Mesodermal cell (in vitro differentiated cells): ENCODE measurements at regions not wholly inside any gene's neighbourhood (a gene's known extent, or its start where the extent isn't known, plus 50 kb on each side); places are given as distances from the start of the nearest gene placed in this dataset.

Source experiments
- H3K27ac ChIP-seq: 2 replicates; pipeline ENCODE4 v1.7.0; 2013; ENCODE audit warnings: mild to moderate bottlenecking, low read depth, low read length, moderate library complexity; ENCODE audit not compliant: severe bottlenecking
- H3K36me3 ChIP-seq: 2 replicates; pipeline ENCODE4 v1.7.1; 2013; ENCODE audit warnings: mild to moderate bottlenecking, low read length, moderate library complexity; ENCODE audit not compliant: control insufficient read depth, insufficient read depth
- H3K4me1 ChIP-seq: one replicate; pipeline ENCODE4 v1.7.1; 2013; ENCODE audit warnings: mild to moderate bottlenecking, low read length; ENCODE audit not compliant: insufficient read depth, control insufficient read depth, poor library complexity, severe bottlenecking
- H3K4me3 ChIP-seq: 2 replicates; pipeline ENCODE4 v1.7.0; 2013; ENCODE audit warnings: low read length, control low read depth, mild to moderate bottlenecking; ENCODE audit not compliant: insufficient read depth, poor library complexity, severe bottlenecking; ENCODE audit errors: extremely low read depth
- H3K9me3 ChIP-seq: 2 replicates; pipeline ENCODE4 v1.7.1; 2013; ENCODE audit warnings: mild to moderate bottlenecking, low read length, moderate library complexity; ENCODE audit not compliant: control insufficient read depth
- WGBS, 2 experiments: methylation state at CpG; one replicate each; pipeline ENCODE4 v1.1.5; 2013; ENCODE audit warnings: missing lambda C conversion rate in 2 of 2; ENCODE audit not compliant: insufficient coverage in 2 of 2; 5-methylcytosine and 5-hydroxymethylcytosine counted together

- 97 to 100% methylated on average over 2 to 4 of the region's 6 CpGs for WGBS, 2 experiments
- H3K9me3 ChIP-seq: no peaks in the 10 kb centered on the region
- H3K4me1 ChIP-seq: no peaks in the 10 kb centered on the region
- no peak overlapping the region for H3K4me3 ChIP-seq
- H3K36me3 ChIP-seq: no peaks in the 10 kb centered on the region
- H3K27ac ChIP-seq: no peak overlapping the region
Observed at GRCh38 chr7:41501006-41501405, 201.9 kb downstream of the INHBA start.

DNA sequence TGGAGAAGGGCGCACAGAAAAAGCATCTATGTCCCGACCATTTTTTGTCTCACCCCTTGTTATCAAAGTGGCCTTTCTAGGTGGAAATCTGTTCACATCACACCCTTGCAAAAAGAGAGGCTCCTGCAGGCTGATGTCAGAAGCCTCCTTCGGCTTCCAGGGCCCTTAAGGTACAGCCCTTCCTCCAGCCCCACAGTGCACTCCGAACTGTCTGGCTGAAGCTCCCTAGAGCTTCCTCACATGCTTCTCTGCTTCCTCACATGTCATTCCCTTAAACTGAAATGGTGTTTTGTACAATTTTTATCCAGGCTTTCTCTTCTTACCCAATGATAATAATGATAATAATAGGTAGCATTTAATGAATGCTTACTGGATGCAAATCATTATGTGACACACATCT, 210.3 kb downstream of the INHBA start:
- peaks cover 6% of the 10 kb centered on the region for H3K4me1 ChIP-seq
- WGBS, 2 experiments: 93 to 98% methylated on average over 4 of the region's 4 CpGs
- no peak overlapping the region for H3K4me3 ChIP-seq
- no peak overlapping the region for H3K27ac ChIP-seq
- no peaks in the 10 kb centered on the region for H3K9me3 ChIP-seq
- no peaks in the 10 kb centered on the region for H3K36me3 ChIP-seq

GRCh38 chr7:41491883-41492471, 210.9 kb downstream of the INHBA start:
- Histone ChIP-seq H3K27ac (no peak overlapping the region), H3K36me3 (no peaks in the 10 kb centered on the region), H3K4me3 (no peak overlapping the region), H3K9me3 (no peaks in the 10 kb centered on the region), H3K4me1 (peaks cover 6% of the 10 kb centered on the region)
- 92% methylated on average over 2 of the region's 3 CpGs; no CpG with 5 or more reads in 1 of the 2 experiments for WGBS, 2 experiments

DNA sequence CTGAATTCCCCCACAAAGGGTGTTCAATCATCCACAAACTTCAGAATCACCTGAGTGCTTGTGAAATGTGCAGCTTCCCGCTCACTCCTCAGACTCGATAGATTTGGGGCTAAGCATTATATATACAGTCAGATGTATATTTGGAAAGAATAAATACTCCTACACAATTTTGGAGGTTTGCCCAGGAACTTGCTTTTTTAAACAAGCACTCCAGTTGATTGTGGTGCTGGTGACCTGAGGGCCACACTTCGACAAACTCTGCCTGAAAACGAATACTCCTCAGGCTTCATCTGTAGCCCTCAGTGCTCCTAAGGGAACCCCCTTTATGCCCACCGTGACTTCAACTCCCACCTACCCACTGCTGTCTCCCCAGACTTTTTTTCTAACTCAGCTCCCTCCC, 211.6 kb downstream of the INHBA start:
- Histone ChIP-seq H3K9me3 (no peaks in the 10 kb centered on the region), H3K27ac (no peak overlapping the region), H3K36me3 (no peaks in the 10 kb centered on the region), H3K4me3 (no peak overlapping the region), H3K4me1 (peaks cover 6% of the 10 kb centered on the region)
- WGBS, 2 experiments: 87 to 91% methylated on average over 3 of the region's 5 CpGs

DNA sequence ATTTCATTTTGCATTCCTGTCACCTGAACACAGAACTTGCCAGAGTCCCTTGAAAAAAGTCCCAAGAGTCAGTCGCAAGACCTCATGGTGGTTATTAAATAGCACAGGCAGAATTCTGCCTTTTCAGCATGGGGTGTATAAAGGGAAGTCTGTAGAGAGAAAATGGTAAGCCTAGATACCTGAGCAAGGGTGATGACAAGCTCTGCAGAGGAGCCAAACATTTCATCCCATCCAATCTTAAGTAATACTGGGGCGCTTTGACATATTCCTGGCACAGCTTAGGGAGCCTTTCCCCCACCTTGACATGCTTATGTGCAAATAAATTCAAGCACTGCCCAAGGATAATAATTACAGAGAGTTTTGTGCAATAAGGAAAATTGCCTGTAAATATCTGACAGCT, 213.0 kb downstream of the INHBA start:
- no peaks in the 10 kb centered on the region for H3K9me3 ChIP-seq
- H3K4me1 ChIP-seq: peaks cover 6% of the 10 kb centered on the region
- WGBS, 2 experiments: 83 to 100% methylated on average over 1 of the region's 2 CpGs
- H3K4me3 ChIP-seq: no peak overlapping the region
- no peaks in the 10 kb centered on the region for H3K36me3 ChIP-seq
- no peak overlapping the region for H3K27ac ChIP-seq

- Histone ChIP-seq H3K27ac (no peak overlapping the region), H3K4me1 (peaks cover 3% of the 10 kb centered on the region), H3K9me3 (no peaks in the 10 kb centered on the region), H3K36me3 (no peaks in the 10 kb centered on the region), H3K4me3 (no peak overlapping the region)
- WGBS, 2 experiments: 100% methylated on average over 4 to 5 of the region's 7 CpGs
Observed at GRCh38 chr7:41487229-41487940, 215.5 kb downstream of the INHBA start.

DNA sequence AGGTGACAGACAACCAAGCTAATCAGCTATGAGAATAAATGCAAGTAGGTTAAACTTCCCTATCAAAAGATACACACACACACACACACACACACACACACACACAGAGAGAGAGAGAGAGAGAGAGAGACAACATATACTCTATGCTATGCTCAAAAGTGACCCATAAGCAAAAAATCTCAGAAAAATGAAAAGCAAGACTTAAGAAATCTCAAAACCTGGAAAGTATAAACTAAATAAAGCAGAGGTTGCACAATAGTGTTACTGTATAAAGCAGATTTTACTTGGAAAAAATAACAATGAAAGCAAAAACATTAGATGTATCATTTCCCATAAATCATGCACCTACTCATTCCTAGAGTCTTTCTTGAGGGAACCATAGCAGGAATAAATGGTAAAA, 221.5 kb downstream of the INHBA start:
- H3K9me3 ChIP-seq: peaks cover 5% of the 10 kb centered on the region
- H3K4me3 ChIP-seq: no peak overlapping the region
- H3K27ac ChIP-seq: no peak overlapping the region
- no peaks in the 10 kb centered on the region for H3K36me3 ChIP-seq
- H3K4me1 ChIP-seq: no peaks in the 10 kb centered on the region

DNA sequence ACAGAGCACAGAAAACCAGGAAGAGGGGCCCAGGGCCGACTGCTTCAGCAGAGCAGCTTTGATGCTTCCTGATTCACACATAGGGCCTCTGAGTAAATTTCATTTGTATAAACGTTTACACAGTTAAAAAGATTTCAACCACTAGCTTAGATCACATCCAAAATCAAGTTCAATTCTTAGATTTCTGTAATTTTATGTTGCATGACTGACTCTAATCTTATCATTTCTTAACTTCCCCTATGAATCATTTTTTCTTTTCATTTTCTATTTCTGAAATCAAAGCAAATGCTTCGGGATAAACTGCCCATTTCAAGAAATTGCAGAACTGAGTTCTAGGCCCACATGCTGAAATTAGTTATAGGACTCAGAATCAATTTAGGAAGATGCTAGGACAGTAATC, 224.7 kb downstream of the INHBA start:
- Histone ChIP-seq H3K4me1 (no peaks in the 10 kb centered on the region), H3K4me3 (no peak overlapping the region), H3K27ac (no peak overlapping the region), H3K9me3 (peaks cover 5% of the 10 kb centered on the region), H3K36me3 (no peaks in the 10 kb centered on the region)
- WGBS, 2 experiments: 75 to 88% methylated on average over 1 to 2 of the region's 3 CpGs

GRCh38 chr7:41476460-41476803, 226.5 kb downstream of the INHBA start:
- Histone ChIP-seq H3K36me3 (no peaks in the 10 kb centered on the region), H3K9me3 (peaks cover 5% of the 10 kb centered on the region), H3K4me1 (no peaks in the 10 kb centered on the region), H3K4me3 (no peak overlapping the region), H3K27ac (no peak overlapping the region)
- 71% methylated on average over 1 of the region's 1 CpG; no CpG with 5 or more reads in 1 of the 2 experiments for WGBS, 2 experiments

DNA sequence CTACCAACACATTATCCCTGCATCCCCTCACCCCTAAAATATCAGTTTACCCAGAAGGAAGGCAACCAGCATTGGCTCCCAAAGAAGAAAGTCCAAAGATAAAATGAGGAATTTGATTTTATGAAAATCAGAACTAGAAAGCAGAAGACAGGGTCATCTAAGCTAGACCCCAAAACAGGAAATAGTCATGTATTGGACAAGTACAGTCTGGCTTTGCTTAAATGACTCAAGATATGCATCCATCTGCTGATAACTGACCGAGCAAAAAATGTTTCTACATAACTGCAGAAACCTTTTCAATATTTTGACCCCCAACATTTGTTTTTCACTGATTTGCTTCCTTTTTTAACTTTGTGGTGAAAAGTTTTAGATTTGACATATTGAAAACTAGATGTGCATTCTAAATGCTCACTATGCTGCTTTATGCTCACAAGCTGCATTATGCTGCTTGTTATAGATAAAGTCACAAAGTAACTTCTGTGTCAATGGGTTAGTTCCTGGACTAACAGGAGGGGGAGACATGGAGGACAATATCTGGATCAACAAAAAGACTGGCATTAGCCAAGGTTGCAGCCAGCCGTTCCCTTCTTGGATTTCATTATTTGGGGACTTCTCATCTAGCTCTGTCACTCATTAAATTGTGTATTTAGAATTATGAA, 227.0 kb downstream of the INHBA start:
- no peak overlapping the region for H3K27ac ChIP-seq
- no peaks in the 10 kb centered on the region for H3K36me3 ChIP-seq
- no peaks in the 10 kb centered on the region for H3K4me1 ChIP-seq
- H3K4me3 ChIP-seq: no peak overlapping the region
- 60% methylated on average over 1 of the region's 2 CpGs; no CpG with 5 or more reads in 1 of the 2 experiments for WGBS, 2 experiments
- peaks cover 5% of the 10 kb centered on the region for H3K9me3 ChIP-seq
